Erythroblast (primary cell): ENCODE measurements at regions not wholly inside any gene's neighbourhood (a gene's known extent, or its start where the extent isn't known, plus 50 kb on each side); places are given as distances from the start of the nearest gene placed in this dataset.

Experiments
- GATA1 ChIP-seq: IDR thresholded peaks from 2 replicates; pipeline ENCODE4 v1.6.1; 2011; ENCODE audit warnings: low read depth, mild to moderate bottlenecking, control low read depth, low read length, moderate library complexity
- POLR2A ChIP-seq: IDR thresholded peaks from 2 replicates; pipeline ENCODE4 v1.6.1; 2011; ENCODE audit warnings: mild to moderate bottlenecking, low read length

DNA sequence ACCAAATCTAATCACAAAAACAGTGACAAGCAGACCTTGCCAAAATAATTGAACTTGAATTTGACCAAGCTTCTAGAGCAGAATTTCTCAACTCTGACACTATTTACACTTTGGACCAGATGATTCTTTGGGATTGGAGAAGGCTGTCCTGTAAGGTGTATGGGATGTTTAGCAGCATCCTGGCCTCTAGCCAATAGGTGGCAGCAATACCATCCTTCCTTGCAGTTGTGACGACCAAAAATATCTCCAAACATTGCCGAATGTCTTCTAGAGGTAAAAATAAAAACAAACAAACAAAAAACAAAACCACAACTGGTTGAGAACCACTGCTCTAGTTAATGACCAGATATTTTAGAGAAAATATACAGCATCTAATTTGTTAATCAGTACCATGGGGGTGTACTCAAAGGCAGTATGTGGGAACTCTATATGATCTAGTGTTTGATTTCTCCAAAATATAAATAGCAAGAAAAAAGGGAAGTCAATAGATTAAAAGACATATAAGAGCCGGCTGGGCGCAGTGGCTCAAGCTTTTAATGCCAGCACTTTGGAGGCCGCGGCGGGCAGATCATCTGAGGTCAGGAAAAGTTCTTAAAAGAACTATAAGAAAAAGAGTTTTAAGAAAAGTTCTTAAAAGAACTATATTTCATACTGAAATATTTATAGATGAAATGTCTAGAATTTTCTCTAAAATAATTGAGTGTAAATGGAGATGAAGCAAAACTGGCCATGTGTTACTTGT lies 60.9 kb upstream of the ZNF527 start:
- no peak for TF ChIP-seq POLR2A
- TF ChIP-seq GATA1 = no peak
